NT2/D1 (cell line): ENCODE measurements at regions not wholly inside any gene's neighbourhood (a gene's known extent, or its start where the extent isn't known, plus 50 kb on each side); places are given as distances from the start of the nearest gene placed in this dataset.

Experiments used
- SUZ12 ChIP-seq: IDR thresholded peaks from 2 replicates; pipeline ENCODE4 v1.6.1; 2011; ENCODE audit not compliant: insufficient read length, insufficient read depth; ENCODE audit errors: extremely low read depth
- YY1 ChIP-seq: IDR thresholded peaks from 2 replicates; pipeline ENCODE4 v1.6.1; 2011; ENCODE audit not compliant: insufficient read length, insufficient read depth

DNA sequence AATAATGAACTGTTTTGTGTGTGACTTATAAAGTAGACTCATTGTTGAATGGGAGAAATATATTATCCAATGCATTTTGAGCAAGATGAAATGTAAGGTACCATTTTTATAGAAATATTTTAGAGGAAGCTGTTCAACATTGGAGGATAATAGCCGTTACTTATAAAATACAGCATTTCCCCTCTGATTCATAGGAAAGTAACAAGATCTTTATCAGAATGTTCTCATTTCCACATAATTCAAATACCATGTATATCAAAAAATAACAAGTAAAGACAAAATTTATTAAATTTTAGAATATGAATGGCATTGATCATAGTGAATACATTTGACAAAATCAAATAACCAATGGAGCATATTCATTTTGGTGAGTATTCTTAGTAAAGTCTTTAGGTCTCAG, 346.7 kb upstream of the PTGER4 start:
- TF ChIP-seq YY1 (no peak), SUZ12 (no peak)
